ENCODE measurements at regions not wholly inside any gene's neighbourhood (a gene's known extent, or its start where the extent isn't known, plus 50 kb on each side); places are given as distances from the start of the nearest gene placed in this dataset.

DNA sequence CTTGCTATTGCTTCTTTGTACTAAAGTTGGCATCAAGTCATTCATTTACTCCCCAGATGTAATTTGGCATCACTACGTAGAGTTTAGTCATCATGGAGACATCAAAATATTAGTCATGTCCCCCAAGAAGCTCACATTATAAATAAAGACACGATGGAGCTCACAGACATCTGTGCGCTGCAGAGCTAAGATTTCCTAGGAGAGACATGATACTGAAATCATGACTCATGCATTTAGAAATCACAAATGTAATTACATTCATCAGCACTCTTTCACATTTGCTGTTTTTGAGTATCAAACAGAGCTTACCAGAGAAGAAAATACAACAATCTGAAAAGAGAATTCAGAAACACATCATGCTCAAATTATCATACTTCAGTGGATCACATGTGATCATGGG lies 169.8 kb downstream of the LRIG3 start:
- TF ChIP-seq, protein P1, sequence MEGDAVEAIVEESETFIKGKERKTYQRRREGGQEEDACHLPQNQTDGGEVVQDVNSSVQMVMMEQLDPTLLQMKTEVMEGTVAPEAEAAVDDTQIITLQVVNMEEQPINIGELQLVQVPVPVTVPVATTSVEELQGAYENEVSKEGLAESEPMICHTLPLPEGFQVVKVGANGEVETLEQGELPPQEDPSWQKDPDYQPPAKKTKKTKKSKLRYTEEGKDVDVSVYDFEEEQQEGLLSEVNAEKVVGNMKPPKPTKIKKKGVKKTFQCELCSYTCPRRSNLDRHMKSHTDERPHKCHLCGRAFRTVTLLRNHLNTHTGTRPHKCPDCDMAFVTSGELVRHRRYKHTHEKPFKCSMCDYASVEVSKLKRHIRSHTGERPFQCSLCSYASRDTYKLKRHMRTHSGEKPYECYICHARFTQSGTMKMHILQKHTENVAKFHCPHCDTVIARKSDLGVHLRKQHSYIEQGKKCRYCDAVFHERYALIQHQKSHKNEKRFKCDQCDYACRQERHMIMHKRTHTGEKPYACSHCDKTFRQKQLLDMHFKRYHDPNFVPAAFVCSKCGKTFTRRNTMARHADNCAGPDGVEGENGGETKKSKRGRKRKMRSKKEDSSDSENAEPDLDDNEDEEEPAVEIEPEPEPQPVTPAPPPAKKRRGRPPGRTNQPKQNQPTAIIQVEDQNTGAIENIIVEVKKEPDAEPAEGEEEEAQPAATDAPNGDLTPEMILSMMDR (IDR thresholded peaks at IDR 0.05; ENCODE audit: low read depth, low read length, missing input control) = no peak
- TF ChIP-seq, protein P2, sequence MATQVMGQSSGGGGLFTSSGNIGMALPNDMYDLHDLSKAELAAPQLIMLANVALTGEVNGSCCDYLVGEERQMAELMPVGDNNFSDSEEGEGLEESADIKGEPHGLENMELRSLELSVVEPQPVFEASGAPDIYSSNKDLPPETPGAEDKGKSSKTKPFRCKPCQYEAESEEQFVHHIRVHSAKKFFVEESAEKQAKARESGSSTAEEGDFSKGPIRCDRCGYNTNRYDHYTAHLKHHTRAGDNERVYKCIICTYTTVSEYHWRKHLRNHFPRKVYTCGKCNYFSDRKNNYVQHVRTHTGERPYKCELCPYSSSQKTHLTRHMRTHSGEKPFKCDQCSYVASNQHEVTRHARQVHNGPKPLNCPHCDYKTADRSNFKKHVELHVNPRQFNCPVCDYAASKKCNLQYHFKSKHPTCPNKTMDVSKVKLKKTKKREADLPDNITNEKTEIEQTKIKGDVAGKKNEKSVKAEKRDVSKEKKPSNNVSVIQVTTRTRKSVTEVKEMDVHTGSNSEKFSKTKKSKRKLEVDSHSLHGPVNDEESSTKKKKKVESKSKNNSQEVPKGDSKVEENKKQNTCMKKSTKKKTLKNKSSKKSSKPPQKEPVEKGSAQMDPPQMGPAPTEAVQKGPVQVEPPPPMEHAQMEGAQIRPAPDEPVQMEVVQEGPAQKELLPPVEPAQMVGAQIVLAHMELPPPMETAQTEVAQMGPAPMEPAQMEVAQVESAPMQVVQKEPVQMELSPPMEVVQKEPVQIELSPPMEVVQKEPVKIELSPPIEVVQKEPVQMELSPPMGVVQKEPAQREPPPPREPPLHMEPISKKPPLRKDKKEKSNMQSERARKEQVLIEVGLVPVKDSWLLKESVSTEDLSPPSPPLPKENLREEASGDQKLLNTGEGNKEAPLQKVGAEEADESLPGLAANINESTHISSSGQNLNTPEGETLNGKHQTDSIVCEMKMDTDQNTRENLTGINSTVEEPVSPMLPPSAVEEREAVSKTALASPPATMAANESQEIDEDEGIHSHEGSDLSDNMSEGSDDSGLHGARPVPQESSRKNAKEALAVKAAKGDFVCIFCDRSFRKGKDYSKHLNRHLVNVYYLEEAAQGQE (IDR thresholded peaks at IDR 0.05) = no peak
- TF ChIP-seq, protein P3, sequence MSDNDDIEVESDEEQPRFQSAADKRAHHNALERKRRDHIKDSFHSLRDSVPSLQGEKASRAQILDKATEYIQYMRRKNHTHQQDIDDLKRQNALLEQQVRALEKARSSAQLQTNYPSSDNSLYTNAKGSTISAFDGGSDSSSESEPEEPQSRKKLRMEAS (IDR thresholded peaks at IDR 0.05) = no peak
- TF ChIP-seq TAF1 (conservative IDR thresholded peaks at IDR 0.05) = no peak
- TF ChIP-seq RAD21 (IDR thresholded peaks at IDR 0.05) = no peak
- no peak for TF ChIP-seq NR2F2 (IDR thresholded peaks at IDR 0.05)
- no peak for TF ChIP-seq SP1 (IDR thresholded peaks at IDR 0.05)
- no peak for TF ChIP-seq YY1 (IDR thresholded peaks at IDR 0.05)
- no peak for TF ChIP-seq HNF4A (conservative IDR thresholded peaks at IDR 0.05)
- TF ChIP-seq, protein P4, sequence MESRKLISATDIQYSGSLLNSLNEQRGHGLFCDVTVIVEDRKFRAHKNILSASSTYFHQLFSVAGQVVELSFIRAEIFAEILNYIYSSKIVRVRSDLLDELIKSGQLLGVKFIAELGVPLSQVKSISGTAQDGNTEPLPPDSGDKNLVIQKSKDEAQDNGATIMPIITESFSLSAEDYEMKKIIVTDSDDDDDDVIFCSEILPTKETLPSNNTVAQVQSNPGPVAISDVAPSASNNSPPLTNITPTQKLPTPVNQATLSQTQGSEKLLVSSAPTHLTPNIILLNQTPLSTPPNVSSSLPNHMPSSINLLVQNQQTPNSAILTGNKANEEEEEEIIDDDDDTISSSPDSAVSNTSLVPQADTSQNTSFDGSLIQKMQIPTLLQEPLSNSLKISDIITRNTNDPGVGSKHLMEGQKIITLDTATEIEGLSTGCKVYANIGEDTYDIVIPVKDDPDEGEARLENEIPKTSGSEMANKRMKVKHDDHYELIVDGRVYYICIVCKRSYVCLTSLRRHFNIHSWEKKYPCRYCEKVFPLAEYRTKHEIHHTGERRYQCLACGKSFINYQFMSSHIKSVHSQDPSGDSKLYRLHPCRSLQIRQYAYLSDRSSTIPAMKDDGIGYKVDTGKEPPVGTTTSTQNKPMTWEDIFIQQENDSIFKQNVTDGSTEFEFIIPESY (IDR thresholded peaks at IDR 0.05) = no peak

Measured in liver (tissue), 3 donors.